ENCODE measurements at regions not wholly inside any gene's neighbourhood (a gene's known extent, or its start where the extent isn't known, plus 50 kb on each side); places are given as distances from the start of the nearest gene placed in this dataset.

- no peaks in the 10 kb centered on the region for H3K9me3 ChIP-seq (ENCODE audit: insufficient read depth, low read length, severe bottlenecking)
- H3K4me1 ChIP-seq (ENCODE audit: insufficient read depth, low read length): no peaks in the 10 kb centered on the region
- H3K9ac ChIP-seq (ENCODE audit: low read depth, low read length): no peak overlapping the region
- no peak overlapping the region for H3K4me2 ChIP-seq (ENCODE audit: insufficient read depth, low read length)
- TF ChIP-seq CTCF (IDR thresholded peaks at IDR 0.05; ENCODE audit: borderline replicate concordance, extremely low read depth, low read length, poor library complexity, severe bottlenecking) (no peak), EZH2 (IDR thresholded peaks at IDR 0.05; ENCODE audit: borderline replicate concordance, low read depth, low read length, severe bottlenecking) (no peak)
- H4K20me1 ChIP-seq (ENCODE audit: insufficient read depth, low read length): no peaks in the 10 kb centered on the region
- no peaks in the 10 kb centered on the region for H3K36me3 ChIP-seq (ENCODE audit: insufficient read depth, low read length)
- no peak overlapping the region for H3K27ac ChIP-seq (ENCODE audit: low read length)
- no peak overlapping the region for H2AFZ ChIP-seq (ENCODE audit: low read depth, low read length)
- no peak overlapping the region for H3K4me3 ChIP-seq (ENCODE audit: low read depth in 1 of 2, low read length in 2 of 2)
- ATAC-seq (ENCODE audit: insufficient read depth, low read depth) (no peak), DNase-seq (no peak)
- no peaks in the 10 kb centered on the region for H3K79me2 ChIP-seq (ENCODE audit: insufficient read depth, low read length)
- H3K27me3 ChIP-seq (ENCODE audit: insufficient read depth, low read length, poor library complexity): no peaks in the 10 kb centered on the region
These were observed 98.7 kb upstream of the GRIA3 start for GRCh38 chrX:123085311-123085940.

GRCh38 chrX:123086768-123087167, 97.3 kb upstream of the GRIA3 start:
- H3K9me3 ChIP-seq (ENCODE audit: insufficient read depth, low read length, severe bottlenecking): no peaks in the 10 kb centered on the region
- no peak for DNase-seq
- H3K4me3 ChIP-seq (ENCODE audit: low read depth in 1 of 2, low read length in 2 of 2): no peak overlapping the region
- no peaks in the 10 kb centered on the region for H3K36me3 ChIP-seq (ENCODE audit: insufficient read depth, low read length)
- no peaks in the 10 kb centered on the region for H4K20me1 ChIP-seq (ENCODE audit: insufficient read depth, low read length)
- no peaks in the 10 kb centered on the region for H3K27me3 ChIP-seq (ENCODE audit: insufficient read depth, low read length, poor library complexity)
- H3K9ac ChIP-seq (ENCODE audit: low read depth, low read length): no peak overlapping the region
- no peak overlapping the region for H2AFZ ChIP-seq (ENCODE audit: low read depth, low read length)
- no peak for TF ChIP-seq CTCF (IDR thresholded peaks at IDR 0.05; ENCODE audit: borderline replicate concordance, extremely low read depth, low read length, poor library complexity, severe bottlenecking)
- TF ChIP-seq EZH2 (IDR thresholded peaks at IDR 0.05; ENCODE audit: borderline replicate concordance, low read depth, low read length, severe bottlenecking): no peak
- H3K79me2 ChIP-seq (ENCODE audit: insufficient read depth, low read length): no peaks in the 10 kb centered on the region
- ATAC-seq (ENCODE audit: insufficient read depth, low read depth): no peak
- no peaks in the 10 kb centered on the region for H3K4me1 ChIP-seq (ENCODE audit: insufficient read depth, low read length)
- no peak overlapping the region for H3K27ac ChIP-seq (ENCODE audit: low read length)
- H3K4me2 ChIP-seq (ENCODE audit: insufficient read depth, low read length): no peak overlapping the region

- no peak overlapping the region for H3K27ac ChIP-seq (ENCODE audit: low read length)
- H4K20me1 ChIP-seq (ENCODE audit: insufficient read depth, low read length): no peaks in the 10 kb centered on the region
- no peak for ATAC-seq (ENCODE audit: insufficient read depth, low read depth)
- H3K79me2 ChIP-seq (ENCODE audit: insufficient read depth, low read length): no peaks in the 10 kb centered on the region
- no peak overlapping the region for H3K4me2 ChIP-seq (ENCODE audit: insufficient read depth, low read length)
- H3K4me1 ChIP-seq (ENCODE audit: insufficient read depth, low read length): no peaks in the 10 kb centered on the region
- no peak for TF ChIP-seq CTCF (IDR thresholded peaks at IDR 0.05; ENCODE audit: borderline replicate concordance, extremely low read depth, low read length, poor library complexity, severe bottlenecking)
- TF ChIP-seq EZH2 (IDR thresholded peaks at IDR 0.05; ENCODE audit: borderline replicate concordance, low read depth, low read length, severe bottlenecking): no peak
- H3K36me3 ChIP-seq (ENCODE audit: insufficient read depth, low read length): no peaks in the 10 kb centered on the region
- no peaks in the 10 kb centered on the region for H3K27me3 ChIP-seq (ENCODE audit: insufficient read depth, low read length, poor library complexity)
- DNase-seq: no peak
- H3K9ac ChIP-seq (ENCODE audit: low read depth, low read length): no peak overlapping the region
- no peaks in the 10 kb centered on the region for H3K9me3 ChIP-seq (ENCODE audit: insufficient read depth, low read length, severe bottlenecking)
- no peak overlapping the region for H3K4me3 ChIP-seq (ENCODE audit: low read depth in 1 of 2, low read length in 2 of 2)
- H2AFZ ChIP-seq (ENCODE audit: low read depth, low read length): no peak overlapping the region
These were observed 96.8 kb upstream of the GRIA3 start for GRCh38 chrX:123087326-123087725.

All from DND-41 (cell line).